ENCODE measurements at regions not wholly inside any gene's neighbourhood (a gene's known extent, or its start where the extent isn't known, plus 50 kb on each side); places are given as distances from the start of the nearest gene placed in this dataset.

DNA sequence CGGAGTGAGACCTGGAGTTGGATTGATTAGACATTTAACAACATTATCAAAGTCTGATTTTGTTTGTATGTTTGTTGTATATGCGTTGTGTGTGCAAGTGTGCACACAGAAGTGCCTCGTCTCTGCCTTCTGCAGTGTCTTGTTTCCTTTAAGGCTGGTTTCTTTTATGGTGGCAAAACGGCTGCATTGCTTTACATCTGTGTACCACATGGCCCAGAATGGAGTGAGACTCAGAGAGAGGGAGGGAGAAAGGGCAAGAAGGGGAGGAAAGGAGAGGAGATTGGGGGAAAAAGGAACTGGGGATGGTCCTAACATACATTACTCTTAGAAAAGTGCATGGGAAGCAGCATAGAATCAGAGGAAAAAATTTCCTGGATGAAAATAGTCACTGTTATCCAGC lies 99.7 kb upstream of the WLS start:
- Histone ChIP-seq H2AFZ (ENCODE audit: low read length, unreplicated experiment) (no peak overlapping the region), H3K4me3 (ENCODE audit: low read depth, low read length) (no peak overlapping the region), H3K27ac (ENCODE audit: low read depth, low read length) (no peak overlapping the region), H3K27me3 (ENCODE audit: insufficient read depth, low read length) (no peaks in the 10 kb centered on the region), H3K4me1 (ENCODE audit: control insufficient read depth, insufficient read depth, low read length, unreplicated experiment) (peaks cover 22% of the 10 kb centered on the region), H3K79me2 (ENCODE audit: control insufficient read depth, insufficient read depth, low read length, unreplicated experiment) (no peaks in the 10 kb centered on the region), H3K36me3 (ENCODE audit: insufficient read depth, low read length) (no peaks in the 10 kb centered on the region)

DNA sequence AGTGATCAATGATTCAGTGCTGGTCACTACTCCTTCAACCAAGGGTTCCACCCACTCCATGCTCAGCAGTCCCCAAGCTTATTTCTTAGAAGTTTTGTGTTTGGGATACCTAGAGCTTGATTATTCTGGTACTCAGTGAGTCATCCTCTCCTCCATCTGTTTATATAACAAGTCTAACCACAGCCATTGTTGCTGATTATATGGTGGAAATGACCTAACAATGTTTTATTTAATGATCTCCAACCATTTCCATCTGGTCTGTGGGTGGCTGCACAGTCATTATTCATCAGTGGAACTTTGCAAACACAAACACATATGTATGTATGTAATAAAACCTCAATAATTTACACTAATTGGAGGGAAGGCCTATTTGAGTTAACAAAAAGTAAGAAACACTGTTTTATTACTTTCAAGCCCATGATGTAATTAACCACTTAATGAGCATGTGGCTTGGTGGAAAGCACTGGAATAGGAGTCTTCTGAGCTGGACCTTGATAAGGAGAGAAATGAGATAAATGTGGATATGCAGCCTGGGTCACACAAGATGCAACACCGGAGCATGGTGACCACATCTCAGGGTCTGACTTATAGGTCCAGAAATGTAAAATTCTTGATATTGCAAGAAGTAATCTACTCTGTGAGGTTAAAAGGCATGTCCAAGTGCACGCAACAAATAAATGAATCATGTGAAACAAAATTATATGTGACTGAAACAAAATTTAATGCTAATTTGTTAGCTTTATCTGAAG lies 99.0 kb upstream of the WLS start:
- H3K36me3 ChIP-seq (ENCODE audit: insufficient read depth, low read length) = no peaks in the 10 kb centered on the region
- no peaks in the 10 kb centered on the region for H3K79me2 ChIP-seq (ENCODE audit: control insufficient read depth, insufficient read depth, low read length, unreplicated experiment)
- H3K4me1 ChIP-seq (ENCODE audit: control insufficient read depth, insufficient read depth, low read length, unreplicated experiment) = peaks cover 23% of the 10 kb centered on the region
- H3K27me3 ChIP-seq (ENCODE audit: insufficient read depth, low read length) = no peaks in the 10 kb centered on the region
- peak overlapping the region; percentile 50 for H3K27ac ChIP-seq (ENCODE audit: low read depth, low read length)
- H3K4me3 ChIP-seq (ENCODE audit: low read depth, low read length) = no peak overlapping the region; the same call in 1 of the 2 replicates
- no peak overlapping the region for H2AFZ ChIP-seq (ENCODE audit: low read length, unreplicated experiment)

DNA sequence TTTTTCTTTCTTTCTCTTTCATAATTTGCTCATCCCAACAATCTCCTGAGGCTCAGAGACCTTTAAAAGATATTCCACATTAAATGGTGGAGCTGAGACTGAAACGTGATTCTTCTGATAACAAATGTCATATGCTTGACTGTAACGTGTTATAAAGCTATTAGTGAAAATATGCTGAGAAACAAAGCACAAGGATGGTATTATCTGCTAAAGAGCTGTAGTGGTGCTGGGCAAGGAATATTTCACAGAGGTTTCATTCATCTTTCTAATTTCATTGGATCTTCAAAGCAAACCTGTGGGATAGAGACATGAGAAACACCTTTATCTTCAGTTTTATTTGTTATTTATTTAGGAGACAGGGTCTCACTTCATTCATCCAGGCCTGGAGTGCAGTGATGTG lies 98.1 kb upstream of the WLS start:
- no peaks in the 10 kb centered on the region for H3K36me3 ChIP-seq (ENCODE audit: insufficient read depth, low read length)
- H3K79me2 ChIP-seq (ENCODE audit: control insufficient read depth, insufficient read depth, low read length, unreplicated experiment) = no peaks in the 10 kb centered on the region
- H3K27me3 ChIP-seq (ENCODE audit: insufficient read depth, low read length) = no peaks in the 10 kb centered on the region
- no peak overlapping the region for H2AFZ ChIP-seq (ENCODE audit: low read length, unreplicated experiment)
- H3K27ac ChIP-seq (ENCODE audit: low read depth, low read length) = 0 out of 2 replicates have a peak overlapping the region, but pooled peaks have one; percentile 9
- H3K4me1 ChIP-seq (ENCODE audit: control insufficient read depth, insufficient read depth, low read length, unreplicated experiment) = peaks cover 23% of the 10 kb centered on the region
- no peak overlapping the region for H3K4me3 ChIP-seq (ENCODE audit: low read depth, low read length)

DNA sequence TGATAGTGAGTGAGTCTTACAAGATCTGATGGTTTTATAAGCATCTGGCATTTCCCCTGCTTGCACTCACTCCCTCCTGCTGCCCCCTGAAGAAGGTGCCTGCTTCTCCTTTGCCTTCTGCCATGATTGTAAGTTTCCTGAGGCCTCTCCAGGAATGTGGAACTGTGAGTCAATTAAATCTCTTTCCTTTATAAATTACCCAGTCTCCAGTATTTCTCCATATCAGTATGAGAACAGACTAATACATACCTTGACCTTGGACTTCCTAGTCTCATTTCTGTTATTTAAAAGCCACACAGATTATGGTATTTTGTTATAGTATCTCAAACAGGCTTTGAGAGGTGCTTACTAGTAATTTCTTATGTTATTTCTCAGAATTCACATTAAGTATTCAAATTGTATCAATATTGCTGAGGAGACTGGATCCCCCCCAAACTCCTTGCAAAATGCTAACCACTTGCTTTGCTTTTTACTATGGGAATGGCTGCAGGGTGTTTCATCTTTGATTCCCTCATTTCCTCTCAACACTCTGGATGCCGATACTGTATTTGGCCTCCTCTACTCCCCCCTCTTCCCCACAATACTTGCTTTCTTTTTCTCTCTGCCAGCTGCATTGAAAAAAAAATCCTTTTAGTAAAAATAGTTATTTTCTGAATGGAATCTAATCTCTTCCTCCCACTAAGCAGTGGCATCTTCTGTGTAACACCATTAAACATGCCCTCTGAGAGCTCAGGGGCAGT lies 96.9 kb upstream of the WLS start:
- peaks cover 23% of the 10 kb centered on the region for H3K4me1 ChIP-seq (ENCODE audit: control insufficient read depth, insufficient read depth, low read length, unreplicated experiment)
- no peaks in the 10 kb centered on the region for H3K27me3 ChIP-seq (ENCODE audit: insufficient read depth, low read length)
- H2AFZ ChIP-seq (ENCODE audit: low read length, unreplicated experiment) = no peak overlapping the region
- no peak overlapping the region for H3K4me3 ChIP-seq (ENCODE audit: low read depth, low read length)
- no peaks in the 10 kb centered on the region for H3K36me3 ChIP-seq (ENCODE audit: insufficient read depth, low read length)
- no peak overlapping the region for H3K27ac ChIP-seq (ENCODE audit: low read depth, low read length)
- no peaks in the 10 kb centered on the region for H3K79me2 ChIP-seq (ENCODE audit: control insufficient read depth, insufficient read depth, low read length, unreplicated experiment)

DNA sequence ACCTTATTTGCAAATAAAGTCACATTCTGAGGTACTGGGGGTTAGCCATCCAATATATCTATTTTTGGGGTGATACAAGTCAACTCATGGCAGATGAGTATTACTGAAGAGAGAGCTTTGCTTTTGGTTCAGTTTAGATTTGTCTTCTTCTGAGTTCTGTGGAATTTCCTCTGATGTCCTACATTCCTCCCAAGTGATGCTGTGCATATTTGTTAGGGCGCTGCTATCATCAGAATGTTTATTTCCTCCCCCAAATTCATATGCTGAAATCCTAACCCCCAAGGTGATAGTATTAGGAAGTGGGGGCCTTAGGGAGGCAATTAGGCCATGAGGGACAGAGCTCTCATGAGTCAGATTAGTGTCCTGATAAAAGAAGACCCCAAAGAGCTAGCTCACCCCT lies 96.2 kb upstream of the WLS start:
- Histone ChIP-seq H3K36me3 (ENCODE audit: insufficient read depth, low read length) (no peaks in the 10 kb centered on the region), H3K27me3 (ENCODE audit: insufficient read depth, low read length) (no peaks in the 10 kb centered on the region), H3K79me2 (ENCODE audit: control insufficient read depth, insufficient read depth, low read length, unreplicated experiment) (no peaks in the 10 kb centered on the region), H3K27ac (ENCODE audit: low read depth, low read length) (no peak overlapping the region), H2AFZ (ENCODE audit: low read length, unreplicated experiment) (no peak overlapping the region), H3K4me1 (ENCODE audit: control insufficient read depth, insufficient read depth, low read length, unreplicated experiment) (peaks cover 23% of the 10 kb centered on the region), H3K4me3 (ENCODE audit: low read depth, low read length) (no peak overlapping the region)

DNA sequence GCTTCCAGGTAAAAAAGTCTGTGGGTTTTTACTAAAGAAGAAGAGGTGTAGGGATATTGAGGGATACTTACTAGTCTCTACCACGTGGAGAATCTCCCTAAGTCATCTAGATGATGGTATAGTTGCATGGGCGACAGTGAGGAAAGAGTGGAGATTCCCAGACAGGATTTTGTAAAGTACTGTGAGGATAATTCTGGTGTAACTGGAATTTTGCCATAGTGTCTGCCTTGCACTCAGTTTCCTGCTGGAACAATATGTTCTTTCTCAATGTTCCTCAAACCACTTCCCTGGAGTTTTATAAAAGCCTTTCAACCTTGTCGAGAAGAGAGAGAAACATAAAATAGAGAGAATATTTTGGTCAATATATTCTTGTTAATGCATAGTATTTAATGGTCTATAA lies 95.1 kb upstream of the WLS start:
- Histone ChIP-seq H3K27ac (ENCODE audit: low read depth, low read length) (peak overlapping the region; percentile 16), H3K79me2 (ENCODE audit: control insufficient read depth, insufficient read depth, low read length, unreplicated experiment) (no peaks in the 10 kb centered on the region), H3K4me1 (ENCODE audit: control insufficient read depth, insufficient read depth, low read length, unreplicated experiment) (peaks cover 28% of the 10 kb centered on the region), H3K4me3 (ENCODE audit: low read depth, low read length) (no peak overlapping the region), H3K36me3 (ENCODE audit: insufficient read depth, low read length) (no peaks in the 10 kb centered on the region), H2AFZ (ENCODE audit: low read length, unreplicated experiment) (no peak overlapping the region), H3K27me3 (ENCODE audit: insufficient read depth, low read length) (no peaks in the 10 kb centered on the region)

DNA sequence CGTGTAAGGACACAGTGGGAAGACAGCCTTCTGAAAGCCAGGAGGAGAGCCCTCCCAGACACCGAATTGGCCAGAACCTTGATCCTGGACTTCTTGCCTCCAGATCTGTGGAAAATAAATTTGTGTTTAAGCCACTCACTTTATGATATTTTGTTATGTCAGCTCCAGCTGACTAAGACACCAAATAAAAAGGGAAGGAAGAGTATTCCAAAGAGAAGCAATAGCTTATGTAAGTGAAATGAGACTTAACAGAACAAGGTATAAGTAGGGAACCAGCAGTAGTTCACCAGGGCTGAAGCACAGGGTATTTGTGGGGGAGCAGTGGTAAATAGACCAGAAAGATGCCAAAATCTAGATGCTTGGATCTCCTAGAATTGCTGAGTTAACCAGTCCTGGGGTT lies 94.2 kb upstream of the WLS start:
- peaks cover 29% of the 10 kb centered on the region for H3K4me1 ChIP-seq (ENCODE audit: control insufficient read depth, insufficient read depth, low read length, unreplicated experiment)
- no peaks in the 10 kb centered on the region for H3K79me2 ChIP-seq (ENCODE audit: control insufficient read depth, insufficient read depth, low read length, unreplicated experiment)
- no peak overlapping the region for H3K27ac ChIP-seq (ENCODE audit: low read depth, low read length)
- H3K27me3 ChIP-seq (ENCODE audit: insufficient read depth, low read length) = no peaks in the 10 kb centered on the region
- no peak overlapping the region for H3K4me3 ChIP-seq (ENCODE audit: low read depth, low read length)
- no peak overlapping the region for H2AFZ ChIP-seq (ENCODE audit: low read length, unreplicated experiment)
- H3K36me3 ChIP-seq (ENCODE audit: insufficient read depth, low read length) = no peaks in the 10 kb centered on the region

DNA sequence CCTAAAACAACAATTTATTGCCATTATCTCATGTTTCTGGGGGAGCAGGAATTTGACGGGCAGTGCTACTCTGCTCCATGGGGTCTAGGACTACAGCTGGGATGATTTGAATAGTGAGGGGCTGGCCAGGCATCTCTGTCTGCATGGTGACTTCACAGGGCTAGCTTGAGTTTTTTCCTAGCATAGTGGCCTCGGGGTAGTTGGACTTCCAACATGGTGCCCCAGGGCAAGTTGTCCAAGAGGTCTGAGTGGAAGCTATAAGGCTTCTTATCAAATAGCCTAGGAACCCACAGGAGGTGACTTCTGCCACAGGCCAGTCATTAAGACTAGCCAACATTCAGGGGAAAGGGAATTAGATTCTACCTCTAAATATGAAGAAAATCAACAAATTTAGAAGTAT lies 92.0 kb upstream of the WLS start:
- no peak overlapping the region for H3K27ac ChIP-seq (ENCODE audit: low read depth, low read length)
- no peaks in the 10 kb centered on the region for H3K36me3 ChIP-seq (ENCODE audit: insufficient read depth, low read length)
- peaks cover 19% of the 10 kb centered on the region for H3K4me1 ChIP-seq (ENCODE audit: control insufficient read depth, insufficient read depth, low read length, unreplicated experiment)
- no peaks in the 10 kb centered on the region for H3K27me3 ChIP-seq (ENCODE audit: insufficient read depth, low read length)
- no peaks in the 10 kb centered on the region for H3K79me2 ChIP-seq (ENCODE audit: control insufficient read depth, insufficient read depth, low read length, unreplicated experiment)
- H3K4me3 ChIP-seq (ENCODE audit: low read depth, low read length) = no peak overlapping the region
- no peak overlapping the region for H2AFZ ChIP-seq (ENCODE audit: low read length, unreplicated experiment)

DNA sequence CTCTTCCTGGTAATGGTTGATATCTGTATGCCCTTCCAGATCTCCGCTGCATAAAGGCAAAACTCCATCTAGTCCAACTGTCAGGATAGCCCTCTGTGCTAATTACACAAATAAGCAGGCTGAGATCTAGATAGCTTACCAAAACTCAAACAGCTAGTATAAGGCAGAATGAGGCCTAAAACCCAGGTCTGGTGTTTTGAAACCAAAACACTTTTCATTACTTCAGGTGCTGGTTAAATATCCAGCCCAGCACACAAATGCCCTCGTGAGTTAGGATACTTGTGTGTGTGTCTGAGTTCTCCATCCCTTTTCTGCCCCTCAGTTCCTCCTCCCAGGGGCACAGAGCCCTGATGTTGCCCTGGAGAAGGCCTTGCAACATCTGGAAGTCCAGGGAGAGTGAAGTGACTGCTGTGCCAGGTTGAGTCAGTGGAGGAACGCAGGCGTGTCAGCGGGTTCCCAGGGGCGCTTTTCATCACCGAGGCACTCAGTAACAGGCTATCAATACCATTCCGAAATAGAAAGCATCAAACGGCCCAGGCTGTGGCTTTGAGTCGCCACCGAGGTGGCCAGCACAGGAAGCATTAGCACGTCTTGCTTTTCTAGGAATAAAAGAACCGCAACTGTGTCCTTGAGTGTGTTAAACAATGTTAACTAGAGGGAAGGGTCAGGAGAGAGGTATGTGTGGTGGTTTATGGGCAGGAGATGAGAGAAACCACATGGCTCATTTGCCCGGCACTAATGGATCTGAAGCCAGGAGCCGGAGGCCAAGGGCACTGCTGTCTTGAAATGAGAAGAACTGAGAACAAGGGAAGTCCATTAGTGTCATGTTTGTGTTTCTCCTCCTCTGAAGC lies 90.7 kb upstream of the WLS start:
- H3K27ac ChIP-seq (ENCODE audit: low read depth, low read length) = no peak overlapping the region
- H3K79me2 ChIP-seq (ENCODE audit: control insufficient read depth, insufficient read depth, low read length, unreplicated experiment) = no peaks in the 10 kb centered on the region
- no peak overlapping the region for H3K4me3 ChIP-seq (ENCODE audit: low read depth, low read length)
- no peaks in the 10 kb centered on the region for H3K36me3 ChIP-seq (ENCODE audit: insufficient read depth, low read length)
- peak overlapping the region; percentile 43 for H2AFZ ChIP-seq (ENCODE audit: low read length, unreplicated experiment)
- H3K27me3 ChIP-seq (ENCODE audit: insufficient read depth, low read length) = no peaks in the 10 kb centered on the region
- H3K4me1 ChIP-seq (ENCODE audit: control insufficient read depth, insufficient read depth, low read length, unreplicated experiment) = peaks cover 18% of the 10 kb centered on the region

DNA sequence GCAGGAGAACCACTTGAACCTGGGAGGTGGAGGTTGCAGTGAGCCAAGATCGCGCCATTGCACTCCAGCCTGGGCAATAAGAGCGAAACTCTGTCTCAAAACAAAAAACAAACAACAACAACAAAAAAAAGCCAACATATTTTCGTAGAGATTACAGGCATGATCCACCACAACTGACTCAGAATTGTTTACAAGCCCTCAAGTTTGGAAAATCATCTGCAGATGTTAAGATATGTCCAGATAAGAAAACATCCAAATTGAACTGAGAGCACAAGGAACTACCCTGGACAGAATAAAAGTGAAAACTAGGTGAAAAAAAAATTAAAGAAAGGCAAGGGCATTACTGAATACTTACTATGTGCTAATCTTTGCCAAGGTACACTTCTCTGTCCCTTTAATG lies 89.8 kb upstream of the WLS start:
- no peak overlapping the region for H3K4me3 ChIP-seq (ENCODE audit: low read depth, low read length)
- no peaks in the 10 kb centered on the region for H3K36me3 ChIP-seq (ENCODE audit: insufficient read depth, low read length)
- no peak overlapping the region for H3K27ac ChIP-seq (ENCODE audit: low read depth, low read length)
- H2AFZ ChIP-seq (ENCODE audit: low read length, unreplicated experiment) = peak overlapping the region; percentile 43
- no peaks in the 10 kb centered on the region for H3K27me3 ChIP-seq (ENCODE audit: insufficient read depth, low read length)
- H3K79me2 ChIP-seq (ENCODE audit: control insufficient read depth, insufficient read depth, low read length, unreplicated experiment) = no peaks in the 10 kb centered on the region
- peaks cover 9% of the 10 kb centered on the region for H3K4me1 ChIP-seq (ENCODE audit: control insufficient read depth, insufficient read depth, low read length, unreplicated experiment)
